KOPT-K1 (cell line): ENCODE measurements at regions not wholly inside any gene's neighbourhood (a gene's known extent, or its start where the extent isn't known, plus 50 kb on each side); places are given as distances from the start of the nearest gene placed in this dataset.
"Not testable (repeated sequence)": the region's sequence is repeated elsewhere in the genome, so short reads cannot be mapped to it uniquely, and the experiment has no call there.

ENCODE experiments used
- H3K27ac ChIP-seq: fragments of 200-600 bp; sonication (generic); 2 replicates; pipeline ENCODE4 v1.5.1; 2016; ENCODE audit warnings: antibody characterized with exemption, mild to moderate bottlenecking, low read depth, low read length; ENCODE audit not compliant: poor library complexity, severe bottlenecking
- H3K36me3 ChIP-seq: fragments of 200-600 bp; sonication (generic); 2 replicates; pipeline ENCODE4 v1.5.1; 2017; ENCODE audit warnings: antibody characterized with exemption, mild to moderate bottlenecking, low read length, moderate library complexity; ENCODE audit not compliant: insufficient read depth
- H3K9me3 ChIP-seq: fragments of 200-600 bp; sonication (generic); 2 replicates; pipeline ENCODE4 v1.5.1; 2017; ENCODE audit warnings: antibody characterized with exemption, low read length, mild to moderate bottlenecking; ENCODE audit not compliant: insufficient read depth, poor library complexity, severe bottlenecking

DNA sequence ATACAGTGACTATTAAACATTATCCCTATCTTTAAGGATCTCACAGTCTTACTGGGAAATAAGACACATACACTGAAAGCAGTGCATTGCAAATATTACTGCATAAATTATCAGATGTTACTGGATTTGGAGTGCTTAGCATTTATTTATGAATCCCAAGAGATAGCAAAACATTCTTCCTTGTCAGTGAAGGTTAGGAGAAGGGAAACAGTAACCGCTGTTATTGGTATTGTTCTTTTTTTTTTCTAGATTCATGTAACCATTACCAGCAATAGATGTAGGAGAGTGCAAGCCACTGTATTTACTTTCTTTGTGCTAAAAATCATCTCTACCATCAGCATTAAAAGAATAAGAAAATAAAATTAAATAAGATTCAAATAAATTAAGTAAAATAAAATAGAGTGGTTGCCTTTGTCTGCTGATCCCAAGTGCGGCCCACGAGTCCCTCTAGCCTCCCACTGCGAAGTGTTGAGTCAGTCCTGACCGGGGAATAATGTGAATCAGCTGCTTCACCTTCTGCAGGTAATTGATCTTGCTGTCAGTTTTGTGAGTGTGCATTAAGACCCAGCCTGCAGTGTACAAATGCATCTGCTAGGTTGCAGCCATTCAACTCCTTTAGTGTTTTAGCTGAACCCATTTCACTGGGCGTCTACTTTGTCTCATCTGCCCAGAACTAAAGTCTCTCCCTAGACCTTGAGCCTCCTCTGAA lies 1344.9 kb downstream of the GATA3 start:
- Histone ChIP-seq H3K36me3 (no peaks in the 10 kb centered on the region), H3K27ac (no peak overlapping the region), H3K9me3 (no peaks in the 10 kb centered on the region)

DNA sequence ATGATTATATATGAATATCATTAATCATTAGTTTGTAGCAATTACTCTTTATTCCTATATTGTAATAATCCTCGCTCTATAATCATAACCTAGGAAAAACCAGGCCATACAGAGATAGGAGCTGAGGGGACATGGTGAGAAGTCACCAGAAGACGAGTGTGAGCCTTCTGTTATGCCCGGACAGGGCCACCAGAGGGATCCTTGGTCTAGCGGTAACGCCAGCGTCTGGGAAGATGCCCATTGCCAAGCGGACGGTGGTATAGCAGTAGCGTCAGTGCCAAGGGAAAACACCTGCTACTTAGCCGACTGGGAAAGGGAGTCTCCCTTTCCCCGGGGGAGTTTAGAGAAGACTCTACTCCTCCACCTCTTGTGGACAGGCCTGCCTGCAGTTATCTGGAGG lies 1347.6 kb downstream of the GATA3 start:
- H3K36me3 ChIP-seq, H3K27ac ChIP-seq, H3K9me3 ChIP-seq: not testable (repeated sequence)

DNA sequence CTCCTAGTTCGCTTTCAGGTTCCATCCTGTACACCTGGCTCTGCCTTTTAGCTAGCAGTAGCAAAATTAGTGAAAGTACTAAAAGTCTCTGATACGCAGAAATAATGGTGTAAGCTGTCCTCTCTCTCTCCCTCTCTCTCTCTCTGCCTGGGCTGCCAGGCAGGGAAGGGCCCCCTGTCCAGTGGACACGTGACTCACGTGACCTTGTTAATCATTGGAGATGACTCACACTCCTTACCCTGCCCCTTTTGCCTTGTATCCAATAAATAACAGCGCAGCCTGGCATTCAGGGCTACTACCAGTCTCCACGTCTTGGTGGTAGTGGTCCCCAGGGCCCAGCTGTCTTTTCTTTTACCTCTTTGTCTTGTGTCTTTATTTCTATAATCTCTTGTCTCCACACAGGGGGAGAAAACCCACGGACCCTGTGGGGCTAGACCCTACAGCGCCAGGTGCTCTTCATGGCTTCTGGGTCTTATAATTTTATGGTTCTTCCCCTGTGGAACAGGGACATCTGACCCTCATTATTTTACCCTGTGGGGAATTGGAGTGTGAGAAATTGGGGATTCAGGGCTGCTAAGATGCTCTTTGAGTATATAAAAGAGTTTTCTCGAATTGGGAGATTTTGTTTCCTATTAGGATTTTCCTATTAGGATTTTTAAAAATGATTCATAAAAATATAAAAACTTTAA lies 1348.2 kb downstream of the GATA3 start:
- not testable (repeated sequence) for H3K36me3 ChIP-seq, H3K27ac ChIP-seq, H3K9me3 ChIP-seq

DNA sequence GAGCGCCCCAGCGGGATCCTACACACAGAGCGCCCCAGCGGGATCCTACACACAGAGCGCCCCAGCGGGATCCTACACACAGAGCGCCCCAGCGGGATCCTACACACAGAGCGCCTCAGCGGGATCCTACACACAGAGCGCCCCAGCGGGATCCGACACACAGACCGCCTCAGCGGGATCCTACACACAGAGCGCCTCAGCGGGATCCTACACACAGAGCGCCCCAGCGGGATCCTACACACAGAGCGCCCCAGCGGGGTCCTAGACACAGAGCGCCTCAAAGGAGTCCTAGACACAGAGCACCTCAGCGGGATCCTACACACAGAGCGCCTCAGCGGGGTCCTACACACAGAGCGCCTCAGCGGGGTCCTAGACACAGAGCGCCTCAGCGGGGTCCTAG lies 1352.7 kb downstream of the GATA3 start:
- not testable (repeated sequence) for H3K36me3 ChIP-seq, H3K9me3 ChIP-seq, H3K27ac ChIP-seq

DNA sequence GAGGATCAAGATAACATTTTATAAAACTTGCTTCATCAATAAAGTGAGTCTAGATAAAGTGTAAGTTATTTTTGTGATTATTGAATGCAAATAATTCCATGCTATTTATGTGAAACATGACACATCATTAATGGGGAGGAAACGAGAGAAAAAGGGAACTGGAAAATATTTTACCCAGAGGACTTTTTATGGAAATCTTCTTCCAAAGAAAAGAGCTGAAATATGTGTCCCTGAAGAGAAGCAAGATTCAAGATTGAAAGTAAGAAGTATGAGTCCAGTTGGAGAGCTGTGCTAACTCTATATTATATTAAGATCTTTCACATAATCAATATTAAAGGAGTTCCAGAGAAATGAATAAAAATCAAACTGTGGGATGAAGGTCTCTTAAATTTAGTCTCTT lies 1361.8 kb downstream of the GATA3 start:
- no peaks in the 10 kb centered on the region for H3K9me3 ChIP-seq
- no peaks in the 10 kb centered on the region for H3K36me3 ChIP-seq
- no peak overlapping the region for H3K27ac ChIP-seq

DNA sequence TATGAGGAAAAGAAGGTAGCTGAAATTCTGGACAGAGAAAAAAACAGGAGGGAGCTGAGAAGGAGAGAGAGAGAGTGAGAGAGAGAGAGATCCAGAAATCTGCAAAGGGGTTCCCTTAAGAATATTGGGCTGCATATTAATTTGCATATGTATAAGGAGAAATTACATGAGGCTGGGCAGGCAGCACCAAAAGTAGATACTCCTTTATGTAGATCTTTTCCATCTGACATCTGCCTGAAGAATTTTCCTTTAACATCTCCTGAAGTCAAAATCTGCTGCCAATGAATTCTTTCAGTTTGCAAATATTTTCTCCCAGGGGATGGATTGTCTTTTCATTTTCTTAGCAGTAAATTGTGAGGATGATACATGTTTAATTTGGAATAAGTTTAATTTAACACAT lies 1365.3 kb downstream of the GATA3 start:
- Histone ChIP-seq H3K9me3 (no peaks in the 10 kb centered on the region), H3K27ac (no peak overlapping the region), H3K36me3 (no peaks in the 10 kb centered on the region)

DNA sequence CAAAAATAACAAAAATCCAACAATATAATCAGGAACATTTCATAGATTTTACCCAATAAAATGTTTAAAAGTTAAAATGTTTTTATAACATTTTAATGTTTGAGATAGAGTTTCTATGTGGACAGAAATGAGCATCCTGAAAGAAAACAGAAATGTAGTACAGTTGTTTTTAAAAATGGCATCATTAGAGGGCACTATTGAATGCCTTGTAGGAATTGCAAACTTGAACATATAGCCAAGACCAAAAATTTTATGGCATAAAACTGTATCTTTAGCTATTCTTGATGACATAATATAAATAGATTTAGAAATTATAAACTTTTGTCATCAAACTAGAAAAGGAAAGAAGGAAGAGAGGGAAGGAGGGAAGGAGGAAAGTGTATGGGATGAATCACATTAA lies 1372.7 kb downstream of the GATA3 start:
- Histone ChIP-seq H3K9me3 (peaks cover 13% of the 10 kb centered on the region), H3K27ac (no peak overlapping the region), H3K36me3 (no peaks in the 10 kb centered on the region)

DNA sequence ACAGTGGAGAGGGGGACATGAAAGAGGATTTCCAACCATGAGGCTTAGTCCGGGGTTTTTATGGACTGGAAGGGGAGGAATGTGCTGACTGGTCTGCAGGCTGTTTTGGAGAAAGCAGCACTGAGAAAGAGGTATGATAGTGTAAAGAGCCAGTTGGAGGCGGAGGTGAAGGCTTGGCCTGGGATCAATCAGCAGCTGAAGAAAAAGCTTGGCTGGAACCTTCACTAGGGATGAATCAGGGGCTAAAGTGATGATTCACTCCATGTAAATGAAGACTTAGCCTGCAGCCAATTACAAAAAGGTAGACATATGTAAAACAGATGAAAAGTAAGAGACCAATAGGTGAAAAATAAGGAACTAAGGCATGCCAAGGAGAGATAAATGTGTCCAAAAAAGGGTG lies 1382.6 kb downstream of the GATA3 start:
- Histone ChIP-seq H3K36me3 (no peaks in the 10 kb centered on the region), H3K9me3 (no peaks in the 10 kb centered on the region), H3K27ac (no peak overlapping the region)

DNA sequence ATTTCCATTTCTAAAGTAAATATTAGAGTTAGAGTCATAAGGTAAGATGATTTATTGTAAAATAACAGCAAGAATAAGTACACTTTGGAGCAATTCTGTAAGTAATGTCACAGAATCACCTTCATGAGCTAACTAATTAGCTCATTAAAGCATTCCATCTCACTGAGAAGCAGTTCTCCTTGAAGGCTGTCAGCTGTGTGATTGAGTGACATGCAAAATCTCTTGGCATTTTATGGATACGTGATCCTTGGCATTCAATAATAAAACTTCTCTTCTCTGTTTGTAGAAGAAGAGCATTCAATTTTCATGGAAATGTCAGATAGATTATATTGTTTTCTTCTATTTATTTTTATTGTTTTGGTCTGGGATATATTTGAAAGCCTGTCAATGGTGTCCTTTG lies 1389.3 kb downstream of the GATA3 start:
- H3K36me3 ChIP-seq, result no peaks in the 10 kb centered on the region
- no peaks in the 10 kb centered on the region for H3K9me3 ChIP-seq

DNA sequence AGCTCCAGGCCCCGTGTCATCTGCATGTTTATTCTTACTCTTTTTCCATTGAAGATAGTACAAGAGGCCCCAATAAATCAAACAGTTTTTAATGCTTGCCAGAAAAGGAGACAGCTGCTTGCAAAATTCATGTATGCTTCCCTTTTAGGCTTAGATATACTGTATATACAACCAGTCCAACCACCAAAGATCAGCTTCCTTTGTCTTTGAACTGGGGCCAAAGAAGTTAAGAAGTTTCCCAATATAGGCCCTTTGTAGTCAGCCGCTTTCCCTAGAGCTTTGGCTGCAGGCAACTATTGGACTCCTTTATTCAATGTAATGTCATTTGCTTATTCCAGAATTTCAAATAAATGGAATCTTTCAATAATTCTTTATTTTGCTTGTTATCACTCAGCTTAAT lies 1395.0 kb downstream of the GATA3 start:
- Histone ChIP-seq H3K9me3 (peaks cover 8% of the 10 kb centered on the region), H3K36me3 (no peaks in the 10 kb centered on the region)

More for the DNA sequence above, 1389.3 kb downstream of the GATA3 start:
- H3K27ac ChIP-seq, result no peak overlapping the region

DNA sequence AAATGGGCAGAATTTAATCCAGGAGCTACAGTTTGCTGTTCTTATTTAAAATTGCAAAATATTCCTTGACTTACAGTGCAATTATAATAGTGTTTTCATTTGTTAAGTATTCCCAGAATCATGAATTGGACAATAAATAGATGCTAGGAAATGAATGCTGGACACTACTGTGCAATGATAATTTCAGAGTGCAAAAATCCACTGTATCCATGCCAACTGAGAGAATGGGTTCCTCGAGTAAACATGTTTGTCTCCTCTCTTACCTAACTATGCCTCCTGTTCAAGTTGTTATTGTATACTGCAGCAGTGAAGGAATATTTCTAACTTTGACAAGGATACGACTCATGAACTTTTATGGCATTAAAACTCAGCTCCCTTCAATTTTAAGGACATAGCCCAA lies 1396.3 kb downstream of the GATA3 start:
- peaks cover 9% of the 10 kb centered on the region for H3K9me3 ChIP-seq
- H3K27ac ChIP-seq, result no peak overlapping the region
- H3K36me3 ChIP-seq, result no peaks in the 10 kb centered on the region

More for the DNA sequence above, 1395.0 kb downstream of the GATA3 start:
- no peak overlapping the region for H3K27ac ChIP-seq

DNA sequence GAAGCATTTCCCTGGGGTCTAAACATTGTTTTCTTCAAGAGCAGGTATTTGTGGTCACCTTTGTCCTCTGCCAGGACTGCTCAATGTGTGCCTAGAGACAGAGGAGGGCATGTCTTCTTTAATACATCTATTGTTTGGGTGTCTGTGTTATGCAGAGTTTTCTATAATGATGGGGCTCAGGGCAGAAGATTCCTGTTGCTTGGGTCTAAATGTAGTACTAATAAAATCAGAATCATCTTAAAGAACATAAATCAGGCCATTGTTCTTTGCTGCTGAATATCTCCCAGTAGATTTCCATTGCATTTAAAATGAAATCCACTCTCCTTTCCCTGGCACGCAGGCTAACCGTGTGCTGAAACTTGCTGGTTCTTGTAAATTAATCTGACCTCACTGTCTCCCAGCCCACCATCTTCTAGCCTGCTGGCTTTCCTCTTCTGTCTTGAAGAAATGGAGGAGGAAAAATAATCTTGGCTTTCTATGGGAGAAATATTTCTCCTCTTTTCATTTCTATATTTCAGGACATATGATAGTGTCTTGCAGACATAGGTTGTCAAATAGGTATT lies 1396.8 kb downstream of the GATA3 start:
- H3K36me3 ChIP-seq, result no peaks in the 10 kb centered on the region
- no peak overlapping the region for H3K27ac ChIP-seq
- H3K9me3 ChIP-seq, result peaks cover 9% of the 10 kb centered on the region

DNA sequence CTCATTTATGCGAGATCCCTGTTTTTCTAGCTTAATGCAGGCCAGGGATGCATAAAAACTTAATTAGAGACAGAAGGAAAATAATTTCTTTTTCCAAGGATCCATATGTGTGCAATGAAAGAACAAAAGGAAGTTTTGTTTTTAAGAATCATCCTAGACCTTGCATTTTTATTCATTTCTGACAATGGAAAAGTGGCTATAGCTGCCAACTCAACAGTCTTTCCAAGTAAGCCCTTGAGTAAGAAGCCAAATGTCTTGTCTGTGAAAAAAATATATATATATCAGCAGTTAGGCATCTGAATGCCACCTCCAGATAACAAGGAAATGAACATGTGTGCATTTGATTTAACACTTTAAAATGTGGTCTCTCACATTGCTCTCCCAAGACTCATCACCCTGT lies 1397.6 kb downstream of the GATA3 start:
- no peak overlapping the region for H3K27ac ChIP-seq
- peaks cover 9% of the 10 kb centered on the region for H3K9me3 ChIP-seq
- no peaks in the 10 kb centered on the region for H3K36me3 ChIP-seq

DNA sequence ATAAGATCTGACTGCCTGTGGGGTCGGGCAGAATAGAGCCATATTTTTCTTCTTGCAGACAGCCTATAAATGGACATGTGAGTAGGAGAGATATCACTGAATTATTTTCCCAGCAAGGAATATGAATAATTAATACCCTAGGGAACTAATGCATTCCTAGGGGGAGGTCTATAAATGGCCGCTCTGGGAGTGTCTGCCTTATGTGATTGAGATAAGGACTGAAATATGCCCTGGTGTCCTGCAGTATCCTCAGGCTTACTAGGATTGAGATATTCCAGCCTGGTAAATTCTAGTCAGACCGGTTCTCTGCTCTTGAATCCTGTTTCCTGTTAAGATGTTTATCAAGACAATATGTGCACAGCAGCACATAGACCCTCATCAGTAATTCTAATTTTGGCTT lies 1399.4 kb downstream of the GATA3 start:
- not testable (repeated sequence) for H3K36me3 ChIP-seq, H3K9me3 ChIP-seq, H3K27ac ChIP-seq

DNA sequence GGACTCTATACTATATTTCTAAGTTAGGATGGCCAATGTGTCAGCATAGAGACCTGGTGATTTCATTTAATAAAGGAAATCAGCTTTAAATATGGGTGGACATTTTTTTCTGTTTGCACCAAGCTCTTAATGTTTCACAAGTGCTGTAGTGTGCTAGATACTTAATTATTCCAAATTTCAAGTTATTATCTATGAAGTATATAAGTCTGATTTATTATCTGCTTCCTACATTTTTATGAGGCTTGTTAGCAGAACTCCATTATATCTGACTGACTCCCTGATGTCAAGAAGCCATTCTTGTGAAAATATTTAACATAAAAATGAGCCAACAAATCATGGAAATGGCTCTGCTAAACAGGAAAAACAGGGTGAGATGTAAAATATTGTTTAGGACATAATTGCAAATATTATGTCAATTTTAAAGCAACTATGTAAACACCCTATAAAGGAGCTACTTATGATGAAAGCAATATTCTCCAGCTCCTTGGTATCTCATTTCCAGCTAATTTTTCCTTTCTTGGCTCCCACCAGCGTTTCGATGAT lies 1415.2 kb downstream of the GATA3 start:
- no peaks in the 10 kb centered on the region for H3K36me3 ChIP-seq
- no peaks in the 10 kb centered on the region for H3K9me3 ChIP-seq
- no peak overlapping the region for H3K27ac ChIP-seq

DNA sequence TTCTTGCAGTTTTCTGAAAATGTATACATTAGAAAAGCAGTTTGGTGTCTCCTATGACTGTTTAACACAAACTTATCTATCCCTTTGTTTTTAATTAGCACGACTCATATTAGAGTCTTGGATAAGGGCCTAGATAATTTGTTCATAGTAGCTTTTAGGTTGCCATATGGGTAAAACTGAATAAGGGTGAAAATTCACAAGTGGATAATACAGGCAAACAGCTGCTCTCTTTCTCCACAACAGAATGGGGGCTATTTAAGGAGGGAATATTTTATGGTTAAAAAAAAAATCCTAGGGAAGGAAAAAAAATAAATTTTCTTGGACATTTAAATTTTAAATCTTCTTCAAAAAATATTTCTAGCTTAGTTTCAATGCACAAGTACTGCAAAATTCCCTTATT lies 1416.1 kb downstream of the GATA3 start:
- Histone ChIP-seq H3K36me3 (no peaks in the 10 kb centered on the region), H3K9me3 (no peaks in the 10 kb centered on the region), H3K27ac (no peak overlapping the region)
